ENCODE measurements at regions not wholly inside any gene's neighbourhood (a gene's known extent, or its start where the extent isn't known, plus 50 kb on each side); places are given as distances from the start of the nearest gene placed in this dataset.

DNA sequence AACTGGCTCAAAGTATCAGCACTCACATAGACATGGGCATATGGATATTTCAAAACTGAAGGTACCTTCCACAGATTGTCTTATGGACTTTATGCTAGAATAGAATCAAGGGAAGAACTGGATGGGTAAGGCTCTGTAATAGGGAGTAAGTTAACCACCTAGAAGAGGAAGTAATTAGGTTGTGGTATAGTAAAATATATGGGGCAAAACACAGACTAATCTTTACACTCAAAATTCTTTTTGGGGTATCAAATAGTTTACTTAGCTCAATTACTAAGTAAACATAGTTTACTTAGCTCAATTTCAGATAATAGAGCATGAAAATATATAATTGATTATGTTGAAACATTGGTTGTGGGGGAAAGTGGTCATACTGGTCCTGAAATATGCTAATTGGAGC is 94.2 kb upstream of the ATXN1 start:
- H2AFZ ChIP-seq (ENCODE audit: low read depth), result no peak overlapping the region
- no peaks in the 10 kb centered on the region for H3K9me3 ChIP-seq
- no peak overlapping the region for H3K4me3 ChIP-seq (ENCODE audit: low read depth in 2 of 2, low read length in 1 of 2)
- H3K27ac ChIP-seq (ENCODE audit: low read depth in 2 of 2, low read length in 1 of 2), result no peak overlapping the region
- H3K36me3 ChIP-seq (replicated peaks in 1 of 2; ENCODE audit: control insufficient read depth in 1 of 2, insufficient read depth in 2 of 2, low read length in 1 of 2), result no peaks in the 10 kb centered on the region
- no peak for DNase-seq
- POLR2A ChIA-PET, result no interaction called here
- no peak overlapping the region for H3K9ac ChIP-seq
- peaks cover 0 to 16% of the 10 kb centered on the region in 2 experiments; a peak in 3 of 4 replicates for H3K4me1 ChIP-seq (ENCODE audit: control insufficient read depth in 1 of 2, insufficient read depth in 2 of 2, low read depth in 1 of 2, low read length in 1 of 2)
- TF ChIP-seq GATA2 (CRISPR knock-in tag; IDR thresholded peaks at IDR 0.05) (no peak), JUND (IDR thresholded peaks at IDR 0.05) (no peak), RFX5 (IDR thresholded peaks at IDR 0.05; ENCODE audit: low read length) (no peak)
- H3K27me3 ChIP-seq (ENCODE audit: insufficient read depth), result no peaks in the 10 kb centered on the region
- CTCF ChIA-PET, result no interaction called here
- no peaks in the 10 kb centered on the region for H3K9me2 ChIP-seq
- H4K20me1 ChIP-seq (ENCODE audit: insufficient read depth), result no peaks in the 10 kb centered on the region
- H3K4me2 ChIP-seq, result no peak overlapping the region
- H3K79me2 ChIP-seq (ENCODE audit: insufficient read depth), result no peaks in the 10 kb centered on the region
- no peaks in the 10 kb centered on the region for H3F3A ChIP-seq (replicated peaks; ENCODE audit: insufficient read depth)

- WGBS (ENCODE audit: low lambda C conversion rate), result 67% methylated on average over 2 of the region's 2 CpGs
- Histone ChIP-seq H3K9me3 (no peaks in the 10 kb centered on the region), H3K4me3 (ENCODE audit: low read depth in 2 of 2, low read length in 1 of 2) (no peak overlapping the region), H3K4me2 (no peak overlapping the region), H3K36me3 (replicated peaks in 1 of 2; ENCODE audit: control insufficient read depth in 1 of 2, insufficient read depth in 2 of 2, low read length in 1 of 2) (no peaks in the 10 kb centered on the region), H3K9me2 (no peaks in the 10 kb centered on the region), H3K4me1 (ENCODE audit: control insufficient read depth in 1 of 2, insufficient read depth in 2 of 2, low read depth in 1 of 2, low read length in 1 of 2) (peaks cover 0 to 19% of the 10 kb centered on the region in 2 experiments; a peak in 3 of 4 replicates), H2AFZ (ENCODE audit: low read depth) (no peak overlapping the region), H3F3A (replicated peaks; ENCODE audit: insufficient read depth) (peaks cover 2% of the 10 kb centered on the region), H3K79me2 (ENCODE audit: insufficient read depth) (no peaks in the 10 kb centered on the region), H3K27ac (ENCODE audit: low read depth in 2 of 2, low read length in 1 of 2) (no peak overlapping the region), H4K20me1 (ENCODE audit: insufficient read depth) (no peaks in the 10 kb centered on the region), H3K9ac (no peak overlapping the region), H3K27me3 (ENCODE audit: insufficient read depth) (no peaks in the 10 kb centered on the region)
- TF ChIP-seq RXRA (IDR thresholded peaks at IDR 0.05; ENCODE audit: borderline replicate concordance, low read depth), result no peak
- no peak for TF ChIP-seq ELF1 (IDR thresholded peaks at IDR 0.05)
- TF ChIP-seq, protein P1, sequence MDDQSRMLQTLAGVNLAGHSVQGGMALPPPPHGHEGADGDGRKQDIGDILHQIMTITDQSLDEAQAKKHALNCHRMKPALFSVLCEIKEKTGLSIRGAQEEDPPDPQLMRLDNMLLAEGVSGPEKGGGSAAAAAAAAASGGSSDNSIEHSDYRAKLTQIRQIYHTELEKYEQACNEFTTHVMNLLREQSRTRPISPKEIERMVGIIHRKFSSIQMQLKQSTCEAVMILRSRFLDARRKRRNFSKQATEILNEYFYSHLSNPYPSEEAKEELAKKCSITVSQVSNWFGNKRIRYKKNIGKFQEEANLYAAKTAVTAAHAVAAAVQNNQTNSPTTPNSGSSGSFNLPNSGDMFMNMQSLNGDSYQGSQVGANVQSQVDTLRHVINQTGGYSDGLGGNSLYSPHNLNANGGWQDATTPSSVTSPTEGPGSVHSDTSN (IDR thresholded peaks at IDR 0.05), result no peak
- POLR2A ChIA-PET, result no interaction called here
- no peak for DNase-seq
- CTCF ChIA-PET, result no interaction called here
Observed at GRCh38 chr6:16854986-16855385, 93.7 kb upstream of the ATXN1 start.

- ChIA-PET POLR2A (no interaction called here), CTCF (no interaction called here)
- no peaks in the 10 kb centered on the region for H3K27me3 ChIP-seq (ENCODE audit: insufficient read depth)
- H3K4me1 ChIP-seq (ENCODE audit: control insufficient read depth in 1 of 2, insufficient read depth in 2 of 2, low read depth in 1 of 2, low read length in 1 of 2), result peaks cover 4 to 33% of the 10 kb centered on the region in 2 experiments
- 92% methylated on average over 6 of the region's 6 CpGs for WGBS (ENCODE audit: low lambda C conversion rate)
- no peaks in the 10 kb centered on the region for H3K9me2 ChIP-seq
- H3K27ac ChIP-seq (ENCODE audit: low read depth in 2 of 2, low read length in 1 of 2), result no peak overlapping the region
- no peak overlapping the region for H3K9ac ChIP-seq
- peaks cover 18% of the 10 kb centered on the region for H3F3A ChIP-seq (replicated peaks; ENCODE audit: insufficient read depth)
- H3K4me3 ChIP-seq (ENCODE audit: low read depth in 2 of 2, low read length in 1 of 2), result no peak overlapping the region
- no peak for DNase-seq
- H3K36me3 ChIP-seq (replicated peaks in 1 of 2; ENCODE audit: control insufficient read depth in 1 of 2, insufficient read depth in 2 of 2, low read length in 1 of 2), result no peaks in the 10 kb centered on the region
- H3K9me3 ChIP-seq, result no peaks in the 10 kb centered on the region
- H4K20me1 ChIP-seq (ENCODE audit: insufficient read depth), result no peaks in the 10 kb centered on the region
- no peaks in the 10 kb centered on the region for H3K79me2 ChIP-seq (ENCODE audit: insufficient read depth)
- H2AFZ ChIP-seq (ENCODE audit: low read depth), result no peak overlapping the region
- H3K4me2 ChIP-seq, result no peak overlapping the region
- TF ChIP-seq JUND (IDR thresholded peaks at IDR 0.05) (no peak), TAF1 (IDR thresholded peaks at IDR 0.05; ENCODE audit: borderline replicate concordance, low read depth, low read length) (no peak), NFIC (IDR thresholded peaks at IDR 0.05; ENCODE audit: borderline replicate concordance) (no peak), ELF1 (IDR thresholded peaks at IDR 0.05) (no peak), CTCF (IDR thresholded peaks at IDR 0.05) (no peak), SMC3 (IDR thresholded peaks at IDR 0.05; ENCODE audit: low read depth, low read length) (no peak), CHD2 (IDR thresholded peaks at IDR 0.05; ENCODE audit: low read length, partially characterized antibody) (no peak), GABPA (IDR thresholded peaks at IDR 0.05; ENCODE audit: low read depth) (no peak), RXRA (IDR thresholded peaks at IDR 0.05; ENCODE audit: borderline replicate concordance, low read depth) (no peak), FOSL2 (IDR thresholded peaks at IDR 0.05; ENCODE audit: borderline replicate concordance, low read depth) (no peak)
- TF ChIP-seq, protein P2, sequence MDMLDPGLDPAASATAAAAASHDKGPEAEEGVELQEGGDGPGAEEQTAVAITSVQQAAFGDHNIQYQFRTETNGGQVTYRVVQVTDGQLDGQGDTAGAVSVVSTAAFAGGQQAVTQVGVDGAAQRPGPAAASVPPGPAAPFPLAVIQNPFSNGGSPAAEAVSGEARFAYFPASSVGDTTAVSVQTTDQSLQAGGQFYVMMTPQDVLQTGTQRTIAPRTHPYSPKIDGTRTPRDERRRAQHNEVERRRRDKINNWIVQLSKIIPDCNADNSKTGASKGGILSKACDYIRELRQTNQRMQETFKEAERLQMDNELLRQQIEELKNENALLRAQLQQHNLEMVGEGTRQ (IDR thresholded peaks at IDR 0.05; ENCODE audit: borderline replicate concordance, low read depth, low read length), result no peak
- TF ChIP-seq, protein P3, sequence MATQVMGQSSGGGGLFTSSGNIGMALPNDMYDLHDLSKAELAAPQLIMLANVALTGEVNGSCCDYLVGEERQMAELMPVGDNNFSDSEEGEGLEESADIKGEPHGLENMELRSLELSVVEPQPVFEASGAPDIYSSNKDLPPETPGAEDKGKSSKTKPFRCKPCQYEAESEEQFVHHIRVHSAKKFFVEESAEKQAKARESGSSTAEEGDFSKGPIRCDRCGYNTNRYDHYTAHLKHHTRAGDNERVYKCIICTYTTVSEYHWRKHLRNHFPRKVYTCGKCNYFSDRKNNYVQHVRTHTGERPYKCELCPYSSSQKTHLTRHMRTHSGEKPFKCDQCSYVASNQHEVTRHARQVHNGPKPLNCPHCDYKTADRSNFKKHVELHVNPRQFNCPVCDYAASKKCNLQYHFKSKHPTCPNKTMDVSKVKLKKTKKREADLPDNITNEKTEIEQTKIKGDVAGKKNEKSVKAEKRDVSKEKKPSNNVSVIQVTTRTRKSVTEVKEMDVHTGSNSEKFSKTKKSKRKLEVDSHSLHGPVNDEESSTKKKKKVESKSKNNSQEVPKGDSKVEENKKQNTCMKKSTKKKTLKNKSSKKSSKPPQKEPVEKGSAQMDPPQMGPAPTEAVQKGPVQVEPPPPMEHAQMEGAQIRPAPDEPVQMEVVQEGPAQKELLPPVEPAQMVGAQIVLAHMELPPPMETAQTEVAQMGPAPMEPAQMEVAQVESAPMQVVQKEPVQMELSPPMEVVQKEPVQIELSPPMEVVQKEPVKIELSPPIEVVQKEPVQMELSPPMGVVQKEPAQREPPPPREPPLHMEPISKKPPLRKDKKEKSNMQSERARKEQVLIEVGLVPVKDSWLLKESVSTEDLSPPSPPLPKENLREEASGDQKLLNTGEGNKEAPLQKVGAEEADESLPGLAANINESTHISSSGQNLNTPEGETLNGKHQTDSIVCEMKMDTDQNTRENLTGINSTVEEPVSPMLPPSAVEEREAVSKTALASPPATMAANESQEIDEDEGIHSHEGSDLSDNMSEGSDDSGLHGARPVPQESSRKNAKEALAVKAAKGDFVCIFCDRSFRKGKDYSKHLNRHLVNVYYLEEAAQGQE (IDR thresholded peaks at IDR 0.05; ENCODE audit: low read depth, low read length), result no peak
- TF ChIP-seq, protein P4, sequence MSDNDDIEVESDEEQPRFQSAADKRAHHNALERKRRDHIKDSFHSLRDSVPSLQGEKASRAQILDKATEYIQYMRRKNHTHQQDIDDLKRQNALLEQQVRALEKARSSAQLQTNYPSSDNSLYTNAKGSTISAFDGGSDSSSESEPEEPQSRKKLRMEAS (IDR thresholded peaks at IDR 0.05; ENCODE audit: low read depth), result no peak
Observed at GRCh38 chr6:16852671-16853070, 91.4 kb upstream of the ATXN1 start.
